GM19025 (cell line): ENCODE measurements at regions not wholly inside any gene's neighbourhood (a gene's known extent, or its start where the extent isn't known, plus 50 kb on each side); places are given as distances from the start of the nearest gene placed in this dataset.

Experiments
- ATAC-seq: cut with Tn5 transposase; IDR thresholded peaks from one replicate; pipeline ENCODE4 v1.9.1; 2021; ENCODE audit warnings: mild to moderate bottlenecking, low read depth, moderate library complexity; ENCODE audit not compliant: unreplicated experiment

- ATAC-seq, result no peak
These were observed 598.5 kb downstream of the ZNF385D start for GRCh38 chr3:21152555-21152954.

- no peak for ATAC-seq
These were observed 608.1 kb downstream of the ZNF385D start for GRCh38 chr3:21142949-21143348.

GRCh38 chr3:21142031-21142430, 609.0 kb downstream of the ZNF385D start:
- ATAC-seq, result no peak

GRCh38 chr3:21140785-21141184, 610.2 kb downstream of the ZNF385D start:
- ATAC-seq, result no peak

- no peak for ATAC-seq
These were observed 612.9 kb downstream of the ZNF385D start for GRCh38 chr3:21138085-21138484.

GRCh38 chr3:21132896-21133295, 618.1 kb downstream of the ZNF385D start:
- ATAC-seq, result no peak

GRCh38 chr3:21120826-21121225, 630.2 kb downstream of the ZNF385D start:
- ATAC-seq, result no peak

- ATAC-seq, result no peak
These were observed 633.6 kb downstream of the ZNF385D start for GRCh38 chr3:21117370-21117769.

GRCh38 chr3:21109056-21109455, 642.0 kb downstream of the ZNF385D start:
- no peak for ATAC-seq

GRCh38 chr3:21105784-21106183, 645.2 kb downstream of the ZNF385D start:
- ATAC-seq, result no peak

- ATAC-seq, result no peak
These were observed 650.2 kb downstream of the ZNF385D start for GRCh38 chr3:21100656-21101359.

GRCh38 chr3:21094686-21095085, 656.3 kb downstream of the ZNF385D start:
- ATAC-seq, result no peak

- ATAC-seq, result no peak
These were observed 677.4 kb downstream of the ZNF385D start for GRCh38 chr3:21073561-21073960.

- no peak for ATAC-seq
These were observed 683.8 kb downstream of the ZNF385D start for GRCh38 chr3:21067031-21067813.

GRCh38 chr3:21062831-21063294, 688.1 kb downstream of the ZNF385D start:
- no peak for ATAC-seq

- ATAC-seq, result no peak
These were observed 691.6 kb downstream of the ZNF385D start for GRCh38 chr3:21059404-21059803.

GRCh38 chr3:21056293-21056692, 694.7 kb downstream of the ZNF385D start:
- ATAC-seq, result no peak

- no peak for ATAC-seq
These were observed 696.0 kb downstream of the ZNF385D start for GRCh38 chr3:21055015-21055414.

- ATAC-seq, result no peak
These were observed 696.9 kb downstream of the ZNF385D start for GRCh38 chr3:21054064-21054463.

GRCh38 chr3:21049334-21050062, 701.5 kb downstream of the ZNF385D start:
- ATAC-seq, result no peak

GRCh38 chr3:21043139-21043538, 707.9 kb downstream of the ZNF385D start:
- ATAC-seq, result no peak
